K562 (cell line): ENCODE measurements at regions not wholly inside any gene's neighbourhood (a gene's known extent, or its start where the extent isn't known, plus 50 kb on each side); places are given as distances from the start of the nearest gene placed in this dataset.

Experiments used
- CTBP1 ChIP-seq: fragments of 450-650 bp; IDR thresholded peaks from 2 replicates; pipeline ENCODE4 v1.6.1; 2016; ENCODE audit warnings: borderline replicate concordance
- NFRKB ChIP-seq: fragments of 450-650 bp; IDR thresholded peaks from 2 replicates; pipeline ENCODE4 v1.6.1; 2016; ENCODE audit warnings: low read depth
- PCBP1 ChIP-seq: fragments of 200-400 bp; formaldehyde crosslinking; IDR thresholded peaks from 2 replicates; pipeline ENCODE4 v1.6.1; 2018; ENCODE audit warnings: mild to moderate bottlenecking, low read depth, low read length; ENCODE audit not compliant: poor library complexity, severe bottlenecking
- STAT5A ChIP-seq: IDR thresholded peaks from 2 replicates; pipeline ENCODE4 v1.6.1; 2012; ENCODE audit warnings: low read length, inconsistent platforms, borderline replicate concordance
- TF ChIP-seq, protein P1 (sequence below), 3 experiments: IDR thresholded peaks in 2 of 3; conservative IDR thresholded peaks in 1 of 3; 2 replicates each; pipeline ENCODE4 v1.5.1; 2011 to 2012; ENCODE audit warnings: low read length in 3 of 3, mild to moderate bottlenecking in 3 of 3, control low read depth in 2 of 3, improper control_type of control experiment in 1 of 3, inconsistent platforms in 1 of 3, low read depth in 1 of 3, mixed read lengths in 1 of 3, moderate library complexity in 1 of 3; ENCODE audit not compliant: insufficient read depth in 2 of 3
- TF ChIP-seq, protein P2 (sequence below): sonication (generic); formaldehyde crosslinking; IDR thresholded peaks from 2 replicates; pipeline ENCODE4 v1.8.1; 2023; ENCODE audit warnings: mild to moderate bottlenecking, missing genetic modification reagents

DNA sequence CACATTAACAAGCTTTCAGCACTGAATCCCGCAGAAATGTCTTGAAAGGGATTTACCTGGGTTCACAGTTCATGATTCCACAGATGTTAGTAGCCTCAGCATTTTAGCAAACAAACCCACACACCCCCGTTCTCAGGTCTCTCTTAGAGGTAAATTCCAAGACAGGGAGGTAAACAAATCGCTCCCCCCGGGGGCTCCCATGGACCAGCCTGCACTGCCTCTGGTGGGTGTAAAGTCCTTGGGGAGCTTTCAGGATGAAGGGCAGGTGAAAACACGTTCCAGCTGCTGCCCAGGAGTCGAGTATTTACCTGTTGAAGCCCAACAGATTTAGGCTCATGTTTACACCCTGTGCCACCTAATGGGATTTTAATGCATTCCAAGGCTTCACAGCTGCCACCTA lies 187.0 kb upstream of the FOXQ1 start:
- TF ChIP-seq STAT5A (no peak), CTBP1 (no peak), NFRKB (no peak), PCBP1 (no peak)
- TF ChIP-seq, protein P1, sequence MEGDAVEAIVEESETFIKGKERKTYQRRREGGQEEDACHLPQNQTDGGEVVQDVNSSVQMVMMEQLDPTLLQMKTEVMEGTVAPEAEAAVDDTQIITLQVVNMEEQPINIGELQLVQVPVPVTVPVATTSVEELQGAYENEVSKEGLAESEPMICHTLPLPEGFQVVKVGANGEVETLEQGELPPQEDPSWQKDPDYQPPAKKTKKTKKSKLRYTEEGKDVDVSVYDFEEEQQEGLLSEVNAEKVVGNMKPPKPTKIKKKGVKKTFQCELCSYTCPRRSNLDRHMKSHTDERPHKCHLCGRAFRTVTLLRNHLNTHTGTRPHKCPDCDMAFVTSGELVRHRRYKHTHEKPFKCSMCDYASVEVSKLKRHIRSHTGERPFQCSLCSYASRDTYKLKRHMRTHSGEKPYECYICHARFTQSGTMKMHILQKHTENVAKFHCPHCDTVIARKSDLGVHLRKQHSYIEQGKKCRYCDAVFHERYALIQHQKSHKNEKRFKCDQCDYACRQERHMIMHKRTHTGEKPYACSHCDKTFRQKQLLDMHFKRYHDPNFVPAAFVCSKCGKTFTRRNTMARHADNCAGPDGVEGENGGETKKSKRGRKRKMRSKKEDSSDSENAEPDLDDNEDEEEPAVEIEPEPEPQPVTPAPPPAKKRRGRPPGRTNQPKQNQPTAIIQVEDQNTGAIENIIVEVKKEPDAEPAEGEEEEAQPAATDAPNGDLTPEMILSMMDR (IDR thresholded peaks at IDR 0.05 in 2 of 3, conservative IDR thresholded peaks at IDR 0.05 in 1 of 3; ENCODE audit: insufficient read depth in 2 of 3, low read depth in 1 of 3, low read length in 3 of 3) = no peak
- TF ChIP-seq, protein P2, sequence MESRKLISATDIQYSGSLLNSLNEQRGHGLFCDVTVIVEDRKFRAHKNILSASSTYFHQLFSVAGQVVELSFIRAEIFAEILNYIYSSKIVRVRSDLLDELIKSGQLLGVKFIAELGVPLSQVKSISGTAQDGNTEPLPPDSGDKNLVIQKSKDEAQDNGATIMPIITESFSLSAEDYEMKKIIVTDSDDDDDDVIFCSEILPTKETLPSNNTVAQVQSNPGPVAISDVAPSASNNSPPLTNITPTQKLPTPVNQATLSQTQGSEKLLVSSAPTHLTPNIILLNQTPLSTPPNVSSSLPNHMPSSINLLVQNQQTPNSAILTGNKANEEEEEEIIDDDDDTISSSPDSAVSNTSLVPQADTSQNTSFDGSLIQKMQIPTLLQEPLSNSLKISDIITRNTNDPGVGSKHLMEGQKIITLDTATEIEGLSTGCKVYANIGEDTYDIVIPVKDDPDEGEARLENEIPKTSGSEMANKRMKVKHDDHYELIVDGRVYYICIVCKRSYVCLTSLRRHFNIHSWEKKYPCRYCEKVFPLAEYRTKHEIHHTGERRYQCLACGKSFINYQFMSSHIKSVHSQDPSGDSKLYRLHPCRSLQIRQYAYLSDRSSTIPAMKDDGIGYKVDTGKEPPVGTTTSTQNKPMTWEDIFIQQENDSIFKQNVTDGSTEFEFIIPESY (CRISPR knock-in tag) = no peak
